Caco-2 (cell line): ENCODE measurements at regions not wholly inside any gene's neighbourhood (a gene's known extent, or its start where the extent isn't known, plus 50 kb on each side); places are given as distances from the start of the nearest gene placed in this dataset.

Source experiments
- BruUV-seq: library from RNA; stranded (reverse); fragments of 400-500 nt; replicated peaks from 2 replicates; lab custom pipeline; 2021; lab: Mats Ljungman, UMichigan
- CTCF ChIA-PET: fragments of 300-600 bp; sonication (Branson Sonifier 250); formaldehyde crosslinking; loops from one replicate; lab custom pipeline; 2022; ENCODE audit warnings: antibody characterized with exemption; lab: Charles Lee
- POLR2A ChIA-PET: fragments of 300-600 bp; sonication (Branson Sonifier 250); formaldehyde crosslinking; loops from one replicate; lab custom pipeline; 2022; ENCODE audit warnings: antibody characterized with exemption; lab: Charles Lee
- DNase-seq, 2 experiments: peaks; one replicate each; pipeline versions ENCODE4 v3.0.0 to v3.0.0-alpha.2; 2020 to 2022
- H3K27me3 ChIP-seq: replicated peaks from 2 replicates; pipeline ENCODE4 v1.6.0; 2011; ENCODE audit warnings: low read length; ENCODE audit not compliant: control insufficient read depth, insufficient read depth
- H3K36me3 ChIP-seq: 2 replicates; pipeline ENCODE4 v1.5.1; 2011; ENCODE audit warnings: low read length; ENCODE audit not compliant: control insufficient read depth, insufficient read depth
- H3K4me1 ChIP-seq: fragments of 250-450 bp; sonication (Bioruptor Pico); 2 replicates; pipeline ENCODE4 v1.5.1; 2020; ENCODE audit warnings: mild to moderate bottlenecking
- H3K4me3 ChIP-seq: 2 replicates; pipeline ENCODE4 v1.5.1; 2011; ENCODE audit warnings: low read depth, mild to moderate bottlenecking, control low read depth, low read length
- H3K9me3 ChIP-seq: fragments of 250-450 bp; sonication (Bioruptor Pico); 2 replicates; pipeline ENCODE4 v1.5.1; 2020; ENCODE audit warnings: mild to moderate bottlenecking, moderate library complexity
- H3K27ac Mint-ChIP-seq: one replicate; pipeline ENCODE4 v1.8.0; 2022; ENCODE audit warnings: mixed read lengths; ENCODE audit not compliant: unreplicated experiment
- H3K27me3 Mint-ChIP-seq: one replicate; pipeline ENCODE4 v1.8.0; 2022; ENCODE audit warnings: mixed read lengths; ENCODE audit not compliant: insufficient read depth, unreplicated experiment
- H3K36me3 Mint-ChIP-seq: one replicate; pipeline ENCODE4 v1.8.0; 2022; ENCODE audit warnings: mild to moderate bottlenecking, mixed read lengths; ENCODE audit not compliant: insufficient read depth, unreplicated experiment
- H3K4me1 Mint-ChIP-seq: one replicate; pipeline ENCODE4 v1.8.0; 2022; ENCODE audit warnings: low read depth, mixed read lengths; ENCODE audit not compliant: unreplicated experiment
- H3K4me3 Mint-ChIP-seq: one replicate; pipeline ENCODE4 v1.8.0; 2022; ENCODE audit warnings: mild to moderate bottlenecking, moderate library complexity, mixed read lengths; ENCODE audit not compliant: unreplicated experiment
- H3K9me3 Mint-ChIP-seq: one replicate; pipeline ENCODE4 v1.8.0; 2022; ENCODE audit warnings: mixed read lengths; ENCODE audit not compliant: unreplicated experiment
- intact Hi-C: fragments of 100-400 bp; cut with micrococcal nuclease; formaldehyde crosslinking; loops from one replicate; pipeline ENCODE4 v1.10.0; 2022; ENCODE audit not compliant: unreplicated experiment
- TF ChIP-seq, protein P1 (sequence below), 2 experiments: fragments of 200-600 bp in 1 of 2; IDR thresholded peaks; 1 replicate in 1 of 2; 2 replicates in 1 of 2; pipeline versions ENCODE4 v1.5.1 to v1.8.0; 2011 to 2022; ENCODE audit warnings: antibody characterized with exemption in 1 of 2, control low read depth in 1 of 2, inconsistent platforms in 1 of 2, low read depth in 1 of 2, low read length in 1 of 2, mild to moderate bottlenecking in 1 of 2, moderate library complexity in 1 of 2; ENCODE audit not compliant: insufficient read depth in 1 of 2, severe bottlenecking in 1 of 2, unreplicated experiment in 1 of 2

DNA sequence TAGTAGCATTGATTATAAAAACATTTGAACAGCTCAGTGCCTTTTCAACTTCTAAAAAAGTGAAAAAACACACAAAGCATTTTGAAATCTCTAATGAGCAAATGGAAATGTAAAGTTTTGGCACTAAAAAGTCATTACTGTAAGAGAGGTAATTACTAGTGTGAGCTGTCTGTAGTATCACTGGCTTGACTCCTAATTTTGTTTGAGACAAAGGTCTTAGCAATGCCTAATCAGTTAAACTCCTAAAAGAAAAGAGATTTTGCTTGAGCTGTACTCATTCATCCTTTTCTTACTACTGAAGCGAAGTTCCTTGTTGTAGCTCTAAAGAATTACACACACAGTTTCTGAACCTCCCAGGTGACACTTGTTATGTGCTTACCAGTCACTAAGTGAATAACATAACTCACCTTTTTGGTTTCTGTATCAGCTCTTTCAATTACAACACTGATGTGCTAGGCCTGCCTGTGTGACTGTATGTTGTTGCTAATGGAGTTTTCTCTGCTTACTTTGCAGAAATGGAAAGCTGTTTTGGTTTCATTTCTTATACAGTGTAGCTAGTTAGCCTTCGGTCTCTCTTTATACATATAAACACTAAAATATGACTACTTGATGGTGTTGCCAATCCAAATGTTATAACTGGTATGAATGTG is 924.4 kb upstream of the TENM4 start:
- intact Hi-C loops: no loop called here
- Mint-ChIP-seq H3K9me3 (no peaks in the 10 kb centered on the region), H3K27ac (no peak overlapping the region), H3K4me1 (no peaks in the 10 kb centered on the region), H3K36me3 (no peaks in the 10 kb centered on the region), H3K4me3 (no peak overlapping the region), H3K27me3 (peaks cover 6% of the 10 kb centered on the region)
- Histone ChIP-seq H3K9me3 (no peaks in the 10 kb centered on the region), H3K27me3 (no peaks in the 10 kb centered on the region), H3K4me3 (no peak overlapping the region), H3K36me3 (no peaks in the 10 kb centered on the region), H3K4me1 (no peaks in the 10 kb centered on the region)
- TF ChIP-seq, protein P1, sequence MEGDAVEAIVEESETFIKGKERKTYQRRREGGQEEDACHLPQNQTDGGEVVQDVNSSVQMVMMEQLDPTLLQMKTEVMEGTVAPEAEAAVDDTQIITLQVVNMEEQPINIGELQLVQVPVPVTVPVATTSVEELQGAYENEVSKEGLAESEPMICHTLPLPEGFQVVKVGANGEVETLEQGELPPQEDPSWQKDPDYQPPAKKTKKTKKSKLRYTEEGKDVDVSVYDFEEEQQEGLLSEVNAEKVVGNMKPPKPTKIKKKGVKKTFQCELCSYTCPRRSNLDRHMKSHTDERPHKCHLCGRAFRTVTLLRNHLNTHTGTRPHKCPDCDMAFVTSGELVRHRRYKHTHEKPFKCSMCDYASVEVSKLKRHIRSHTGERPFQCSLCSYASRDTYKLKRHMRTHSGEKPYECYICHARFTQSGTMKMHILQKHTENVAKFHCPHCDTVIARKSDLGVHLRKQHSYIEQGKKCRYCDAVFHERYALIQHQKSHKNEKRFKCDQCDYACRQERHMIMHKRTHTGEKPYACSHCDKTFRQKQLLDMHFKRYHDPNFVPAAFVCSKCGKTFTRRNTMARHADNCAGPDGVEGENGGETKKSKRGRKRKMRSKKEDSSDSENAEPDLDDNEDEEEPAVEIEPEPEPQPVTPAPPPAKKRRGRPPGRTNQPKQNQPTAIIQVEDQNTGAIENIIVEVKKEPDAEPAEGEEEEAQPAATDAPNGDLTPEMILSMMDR (IDR thresholded peaks at IDR 0.05; ENCODE audit: insufficient read depth in 1 of 2, low read depth in 1 of 2, low read length in 1 of 2, severe bottlenecking in 1 of 2, unreplicated experiment in 1 of 2): no peak
- BruUV-seq: no TSS peak
- no peak for DNase-seq
- ChIA-PET POLR2A (no interaction called here), CTCF (no interaction called here)

DNA sequence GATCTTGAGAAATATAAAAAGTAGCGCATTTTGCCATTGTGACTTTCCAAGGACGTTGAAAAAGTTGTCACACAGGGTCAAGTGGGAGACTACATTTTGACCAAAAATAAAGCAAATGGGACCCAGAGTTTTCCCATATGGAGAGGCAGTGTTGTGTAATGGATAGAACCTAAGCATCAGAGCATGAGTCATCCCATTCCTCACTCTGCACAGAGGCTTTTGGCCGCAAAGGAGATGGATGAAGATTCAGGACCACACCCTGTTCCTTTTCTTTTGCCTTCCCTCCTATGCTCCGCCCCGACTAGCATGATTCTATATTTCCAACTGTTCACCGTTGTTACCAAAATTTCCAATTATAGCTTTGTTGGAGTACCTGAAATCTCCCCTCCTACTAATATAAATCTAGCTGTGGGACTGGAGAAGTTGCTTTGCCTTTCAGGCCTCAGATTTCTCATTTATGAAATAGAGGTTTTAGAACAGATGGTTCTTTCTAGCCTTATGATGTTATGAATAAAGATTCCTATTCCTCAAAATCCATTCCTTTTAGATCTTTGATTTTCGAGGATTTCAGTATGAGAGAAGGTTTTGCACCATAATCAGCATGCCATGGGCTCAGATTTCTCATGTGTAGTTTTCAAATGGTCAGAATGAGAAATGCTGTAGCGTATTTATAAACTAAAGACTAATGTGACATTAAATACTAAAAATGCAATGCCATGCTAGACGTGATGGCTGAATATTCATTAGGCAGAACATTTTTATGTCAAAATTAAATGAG is 921.9 kb upstream of the TENM4 start:
- BruUV-seq: no TSS peak
- no peak overlapping the region for H3K4me3 Mint-ChIP-seq
- H3K27me3 ChIP-seq: no peaks in the 10 kb centered on the region
- ChIA-PET CTCF (no interaction called here), POLR2A (no interaction called here)
- peaks cover 6% of the 10 kb centered on the region for H3K27me3 Mint-ChIP-seq
- no peaks in the 10 kb centered on the region for H3K9me3 ChIP-seq
- no peak overlapping the region for H3K27ac Mint-ChIP-seq
- H3K9me3 Mint-ChIP-seq: no peaks in the 10 kb centered on the region
- intact Hi-C loops: no loop called here
- no peaks in the 10 kb centered on the region for H3K36me3 ChIP-seq
- no peak for DNase-seq
- no peaks in the 10 kb centered on the region for H3K36me3 Mint-ChIP-seq
- no peak overlapping the region for H3K4me3 ChIP-seq
- H3K4me1 ChIP-seq: no peaks in the 10 kb centered on the region
- H3K4me1 Mint-ChIP-seq: no peaks in the 10 kb centered on the region
- TF ChIP-seq, protein P1 (IDR thresholded peaks at IDR 0.05; ENCODE audit: insufficient read depth in 1 of 2, low read depth in 1 of 2, low read length in 1 of 2, severe bottlenecking in 1 of 2, unreplicated experiment in 1 of 2): no peak

DNA sequence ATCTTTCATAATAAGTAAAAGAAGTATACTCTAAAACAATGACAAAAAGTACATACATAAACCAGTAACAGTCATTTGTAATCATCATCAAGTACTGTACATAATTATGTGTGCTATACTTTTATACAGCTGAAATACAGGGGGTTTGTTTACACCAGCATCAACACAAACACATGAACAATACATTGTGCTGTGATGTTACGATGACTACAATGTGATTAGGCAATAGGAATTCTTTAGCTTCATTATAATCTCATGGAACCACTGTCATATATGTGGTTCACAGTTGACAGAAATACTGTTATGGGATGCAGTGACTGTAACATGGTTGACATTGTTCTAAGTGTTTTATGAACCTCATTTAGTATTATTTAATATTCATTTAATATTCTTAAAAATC is 914.4 kb upstream of the TENM4 start:
- H3K27me3 ChIP-seq: no peaks in the 10 kb centered on the region
- Mint-ChIP-seq H3K4me3 (no peak overlapping the region), H3K27ac (no peak overlapping the region), H3K36me3 (no peaks in the 10 kb centered on the region), H3K27me3 (peaks cover 7% of the 10 kb centered on the region), H3K9me3 (no peaks in the 10 kb centered on the region), H3K4me1 (peaks cover 9% of the 10 kb centered on the region)
- H3K4me3 ChIP-seq: no peak overlapping the region
- BruUV-seq: no TSS peak
- H3K36me3 ChIP-seq: no peaks in the 10 kb centered on the region
- 0 out of 2 replicates have a peak, but pooled peaks cover 6% of the 10 kb centered on the region for H3K9me3 ChIP-seq
- CTCF ChIA-PET: no interaction called here
- TF ChIP-seq, protein P1 (IDR thresholded peaks at IDR 0.05; ENCODE audit: insufficient read depth in 1 of 2, low read depth in 1 of 2, low read length in 1 of 2, severe bottlenecking in 1 of 2, unreplicated experiment in 1 of 2): no peak
- no peak for DNase-seq
- intact Hi-C loops: no loop called here
- H3K4me1 ChIP-seq: peaks cover 10% of the 10 kb centered on the region
- POLR2A ChIA-PET: no interaction called here
